ENCODE measurements at regions not wholly inside any gene's neighbourhood (a gene's known extent, or its start where the extent isn't known, plus 50 kb on each side); places are given as distances from the start of the nearest gene placed in this dataset.

- no peak for DNase-seq (ENCODE audit: extremely low read depth, insufficient read length)
- Histone ChIP-seq H3K4me3 (replicated peaks; ENCODE audit: low read depth, low read length) (no peak overlapping the region), H3K36me3 (ENCODE audit: control insufficient read depth, insufficient read depth, low read length) (no peaks in the 10 kb centered on the region), H3K27me3 (replicated peaks; ENCODE audit: control insufficient read depth, insufficient read depth, low read length) (no peaks in the 10 kb centered on the region)
- TF ChIP-seq CTCF (IDR thresholded peaks at IDR 0.05; ENCODE audit: insufficient read depth, low read length, poor library complexity, severe bottlenecking) = no peak
Measured at GRCh38 chr4:28334249-28334648, 1473.6 kb downstream of the STIM2 start.

GRCh38 chr4:28341784-28342183, 1481.1 kb downstream of the STIM2 start:
- Histone ChIP-seq H3K27me3 (replicated peaks; ENCODE audit: control insufficient read depth, insufficient read depth, low read length) (no peaks in the 10 kb centered on the region), H3K36me3 (ENCODE audit: control insufficient read depth, insufficient read depth, low read length) (no peaks in the 10 kb centered on the region), H3K4me3 (replicated peaks; ENCODE audit: low read depth, low read length) (no peak overlapping the region)
- no peak for DNase-seq (ENCODE audit: extremely low read depth, insufficient read length)
- TF ChIP-seq CTCF (IDR thresholded peaks at IDR 0.05; ENCODE audit: insufficient read depth, low read length, poor library complexity, severe bottlenecking) = no peak

GRCh38 chr4:28350485-28350884, 1489.8 kb downstream of the STIM2 start:
- Histone ChIP-seq H3K27me3 (replicated peaks; ENCODE audit: control insufficient read depth, insufficient read depth, low read length) (no peaks in the 10 kb centered on the region), H3K36me3 (ENCODE audit: control insufficient read depth, insufficient read depth, low read length) (no peaks in the 10 kb centered on the region), H3K4me3 (replicated peaks; ENCODE audit: low read depth, low read length) (no peak overlapping the region)
- TF ChIP-seq CTCF (IDR thresholded peaks at IDR 0.05; ENCODE audit: insufficient read depth, low read length, poor library complexity, severe bottlenecking) = no peak
- DNase-seq (ENCODE audit: extremely low read depth, insufficient read length) = no peak

GRCh38 chr4:28351102-28351501, 1490.5 kb downstream of the STIM2 start:
- Histone ChIP-seq H3K27me3 (replicated peaks; ENCODE audit: control insufficient read depth, insufficient read depth, low read length) (no peaks in the 10 kb centered on the region), H3K36me3 (ENCODE audit: control insufficient read depth, insufficient read depth, low read length) (no peaks in the 10 kb centered on the region), H3K4me3 (replicated peaks; ENCODE audit: low read depth, low read length) (no peak overlapping the region)
- DNase-seq (ENCODE audit: extremely low read depth, insufficient read length) = no peak
- TF ChIP-seq CTCF (IDR thresholded peaks at IDR 0.05; ENCODE audit: insufficient read depth, low read length, poor library complexity, severe bottlenecking) = no peak

- no peak overlapping the region for H3K4me3 ChIP-seq (replicated peaks; ENCODE audit: low read depth, low read length)
- DNase-seq (ENCODE audit: extremely low read depth, insufficient read length) = no peak
- no peaks in the 10 kb centered on the region for H3K36me3 ChIP-seq (ENCODE audit: control insufficient read depth, insufficient read depth, low read length)
- no peak for TF ChIP-seq CTCF (IDR thresholded peaks at IDR 0.05; ENCODE audit: insufficient read depth, low read length, poor library complexity, severe bottlenecking)
- no peaks in the 10 kb centered on the region for H3K27me3 ChIP-seq (replicated peaks; ENCODE audit: control insufficient read depth, insufficient read depth, low read length)
Measured at GRCh38 chr4:28351826-28352225, 1491.2 kb downstream of the STIM2 start.
